GM12874 (cell line): ENCODE measurements at regions not wholly inside any gene's neighbourhood (a gene's known extent, or its start where the extent isn't known, plus 50 kb on each side); places are given as distances from the start of the nearest gene placed in this dataset.

Experiments used
- CTCF ChIP-seq: IDR thresholded peaks from 2 replicates; pipeline ENCODE4 v1.5.1; 2011; ENCODE audit warnings: low read depth, mild to moderate bottlenecking, control low read depth, low read length, moderate library complexity; ENCODE audit not compliant: insufficient read depth

- no peak for TF ChIP-seq CTCF
Measured at GRCh38 chr13:26503826-26504594, 53.5 kb upstream of the WASF3 start.
